ENCODE measurements at regions not wholly inside any gene's neighbourhood (a gene's known extent, or its start where the extent isn't known, plus 50 kb on each side); places are given as distances from the start of the nearest gene placed in this dataset.

GRCh38 chr10:71046747-71047146 lies 158.4 kb upstream of the PCBD1 start:
- CTCF ChIA-PET: interaction anchor here (0.5 to 0.6 kb wide), 2 partner anchors 42 to 997 kb away, joined by 3 read pairs; no protein-coding TSS in a partner anchor
- intact Hi-C loops (cut with micrococcal nuclease; ENCODE audit: unreplicated experiment): no loop called here
- Histone ChIP-seq H3K4me1 (no peaks in the 10 kb centered on the region), H3K27me3 (replicated peaks; ENCODE audit: control insufficient read depth, insufficient read depth, low read length) (peaks cover 2% of the 10 kb centered on the region), H3K4me3 (ENCODE audit: low read depth, low read length) (no peak overlapping the region), H3K36me3 (ENCODE audit: control insufficient read depth, insufficient read depth, low read length) (no peaks in the 10 kb centered on the region), H3K9me3 (no peaks in the 10 kb centered on the region)
- BruUV-seq (replicated peaks): no TSS peak
- no peak for TF ChIP-seq CTCF (IDR thresholded peaks at IDR 0.05; ENCODE audit: insufficient read depth in 1 of 2, low read depth in 1 of 2, low read length in 1 of 2, severe bottlenecking in 1 of 2, unreplicated experiment in 1 of 2)
- POLR2A ChIA-PET: no interaction called here
- DNase-seq: no peak
- H3K4me3 Mint-ChIP-seq (ENCODE audit: unreplicated experiment): no peak overlapping the region
- H3K36me3 Mint-ChIP-seq (ENCODE audit: insufficient read depth, unreplicated experiment): no peaks in the 10 kb centered on the region
- H3K4me1 Mint-ChIP-seq (ENCODE audit: low read depth, unreplicated experiment): no peaks in the 10 kb centered on the region
- H3K9me3 Mint-ChIP-seq (ENCODE audit: unreplicated experiment): no peaks in the 10 kb centered on the region
- H3K27ac Mint-ChIP-seq (ENCODE audit: unreplicated experiment): no peak overlapping the region
- peaks cover 22% of the 10 kb centered on the region for H3K27me3 Mint-ChIP-seq (ENCODE audit: insufficient read depth, unreplicated experiment)

GRCh38 chr10:71048971-71049615 lies 160.7 kb upstream of the PCBD1 start:
- H3K36me3 Mint-ChIP-seq (ENCODE audit: insufficient read depth, unreplicated experiment): no peaks in the 10 kb centered on the region
- no peak for TF ChIP-seq CTCF (IDR thresholded peaks at IDR 0.05; ENCODE audit: insufficient read depth in 1 of 2, low read depth in 1 of 2, low read length in 1 of 2, severe bottlenecking in 1 of 2, unreplicated experiment in 1 of 2)

GRCh38 chr10:71049994-71050393 lies 161.6 kb upstream of the PCBD1 start:
- Histone ChIP-seq H3K4me3 (ENCODE audit: low read depth, low read length) (no peak overlapping the region), H3K27me3 (replicated peaks; ENCODE audit: control insufficient read depth, insufficient read depth, low read length) (peaks cover 2% of the 10 kb centered on the region), H3K9me3 (no peaks in the 10 kb centered on the region), H3K4me1 (no peaks in the 10 kb centered on the region), H3K36me3 (ENCODE audit: control insufficient read depth, insufficient read depth, low read length) (no peaks in the 10 kb centered on the region)
- H3K27ac Mint-ChIP-seq (ENCODE audit: unreplicated experiment): no peak overlapping the region
- CTCF ChIA-PET: no interaction called here
- no peak for TF ChIP-seq CTCF (IDR thresholded peaks at IDR 0.05; ENCODE audit: insufficient read depth in 1 of 2, low read depth in 1 of 2, low read length in 1 of 2, severe bottlenecking in 1 of 2, unreplicated experiment in 1 of 2)
- DNase-seq: no peak
- no peaks in the 10 kb centered on the region for H3K36me3 Mint-ChIP-seq (ENCODE audit: insufficient read depth, unreplicated experiment)
- H3K27me3 Mint-ChIP-seq (ENCODE audit: insufficient read depth, unreplicated experiment): peaks cover 25% of the 10 kb centered on the region
- intact Hi-C loops (cut with micrococcal nuclease; ENCODE audit: unreplicated experiment): no loop called here
- no peak overlapping the region for H3K4me3 Mint-ChIP-seq (ENCODE audit: unreplicated experiment)
- no peaks in the 10 kb centered on the region for H3K4me1 Mint-ChIP-seq (ENCODE audit: low read depth, unreplicated experiment)
- peaks cover 10% of the 10 kb centered on the region for H3K9me3 Mint-ChIP-seq (ENCODE audit: unreplicated experiment)
- no TSS peak for BruUV-seq (replicated peaks)
- POLR2A ChIA-PET: no interaction called here

More at GRCh38 chr10:71048971-71049615, 160.7 kb upstream of the PCBD1 start:
- POLR2A ChIA-PET: no interaction called here
- no peak for DNase-seq
- H3K27me3 ChIP-seq (replicated peaks; ENCODE audit: control insufficient read depth, insufficient read depth, low read length): peaks cover 2% of the 10 kb centered on the region
- BruUV-seq (replicated peaks): no TSS peak
- no peak overlapping the region for H3K27ac Mint-ChIP-seq (ENCODE audit: unreplicated experiment)
- H3K4me3 Mint-ChIP-seq (ENCODE audit: unreplicated experiment): no peak overlapping the region
- H3K4me1 Mint-ChIP-seq (ENCODE audit: low read depth, unreplicated experiment): no peaks in the 10 kb centered on the region
- CTCF ChIA-PET: no interaction called here
- intact Hi-C loops (cut with micrococcal nuclease; ENCODE audit: unreplicated experiment): no loop called here
- H3K9me3 ChIP-seq: no peaks in the 10 kb centered on the region
- H3K9me3 Mint-ChIP-seq (ENCODE audit: unreplicated experiment): peaks cover under 1% of the 10 kb centered on the region
- no peaks in the 10 kb centered on the region for H3K36me3 ChIP-seq (ENCODE audit: control insufficient read depth, insufficient read depth, low read length)
- H3K4me1 ChIP-seq: no peaks in the 10 kb centered on the region
- peaks cover 17% of the 10 kb centered on the region for H3K27me3 Mint-ChIP-seq (ENCODE audit: insufficient read depth, unreplicated experiment)
- no peak overlapping the region for H3K4me3 ChIP-seq (ENCODE audit: low read depth, low read length)

All from Caco-2 (cell line).